A673 (cell line): ENCODE measurements at regions not wholly inside any gene's neighbourhood (a gene's known extent, or its start where the extent isn't known, plus 50 kb on each side); places are given as distances from the start of the nearest gene placed in this dataset.

ENCODE experiments used
- BruUV-seq: library from RNA; stranded (reverse); fragments of 400-500 nt; replicated peaks from 2 replicates; lab custom pipeline; 2021; lab: Mats Ljungman, UMichigan
- CTCF ChIA-PET: fragments of 300-600 bp; sonication (Branson Sonifier 250); formaldehyde crosslinking; loops from one replicate; lab custom pipeline; 2022; ENCODE audit warnings: antibody characterized with exemption; lab: Charles Lee
- POLR2A ChIA-PET: fragments of 300-600 bp; sonication (Branson Sonifier 250); formaldehyde crosslinking; loops from one replicate; lab custom pipeline; 2022; ENCODE audit warnings: antibody characterized with exemption; ENCODE audit not compliant: low non-redundant PET; lab: Charles Lee
- DNase-seq: peaks from one replicate; pipeline ENCODE4 v3.0.0-alpha.2; 2015; ENCODE audit warnings: low spot score
- H3K27ac ChIP-seq: fragments of 200-600 bp; sonication (generic); 2 replicates; pipeline ENCODE4 v1.5.1; 2016; ENCODE audit warnings: mixed run types, low read depth, mild to moderate bottlenecking, mixed read lengths, antibody characterized with exemption, low read length; ENCODE audit not compliant: poor library complexity, severe bottlenecking
- H3K27me3 ChIP-seq: fragments of 200-600 bp; sonication (generic); replicated peaks from 2 replicates; pipeline ENCODE4 v1.6.1; 2017; ENCODE audit warnings: mixed run types, low read depth, mild to moderate bottlenecking, mixed read lengths, antibody characterized with exemption, low read length; ENCODE audit not compliant: insufficient read depth, poor library complexity
- H3K36me3 ChIP-seq: fragments of 200-600 bp; sonication (generic); 2 replicates; pipeline ENCODE4 v1.6.1; 2016; ENCODE audit warnings: mixed run types, mild to moderate bottlenecking, mixed read lengths, antibody characterized with exemption, low read length; ENCODE audit not compliant: insufficient read depth, poor library complexity, severe bottlenecking
- H3K4me1 ChIP-seq: fragments of 200-600 bp; sonication (generic); 2 replicates; pipeline ENCODE4 v1.6.1; 2017; ENCODE audit warnings: mixed run types, mild to moderate bottlenecking, mixed read lengths, antibody characterized with exemption, low read length; ENCODE audit not compliant: insufficient read depth, poor library complexity, severe bottlenecking
- H3K4me3 ChIP-seq: fragments of 200-600 bp; sonication (generic); 2 replicates; pipeline ENCODE4 v1.5.1; 2016; ENCODE audit warnings: low read depth, mixed run types, mild to moderate bottlenecking, mixed read lengths, low read length; ENCODE audit not compliant: poor library complexity, severe bottlenecking
- H3K9me3 ChIP-seq: fragments of 200-600 bp; sonication (generic); 2 replicates; pipeline ENCODE4 v1.6.1; 2016; ENCODE audit warnings: mixed run types, low read depth, mild to moderate bottlenecking, mixed read lengths, antibody characterized with exemption, low read length; ENCODE audit not compliant: poor library complexity, severe bottlenecking
- EZH2 ChIP-seq: fragments of 200-600 bp; sonication (generic); IDR thresholded peaks from 2 replicates; pipeline ENCODE4 v1.6.1; 2017; ENCODE audit warnings: borderline replicate concordance, low read depth, mild to moderate bottlenecking, mixed read lengths, antibody characterized with exemption, low read length; ENCODE audit not compliant: poor library complexity, severe bottlenecking
- intact Hi-C: fragments of 100-400 bp; cut with micrococcal nuclease; formaldehyde crosslinking; loops from one replicate; pipeline ENCODE4 v1.10.0; 2022; ENCODE audit not compliant: unreplicated experiment
- TF ChIP-seq, protein P1 (sequence below): fragments of 300-800, 200-600 bp; sonication (generic); conservative IDR thresholded peaks from 2 replicates; pipeline ENCODE4 v1.5.1; 2017; ENCODE audit warnings: low read depth, mild to moderate bottlenecking, antibody characterized with exemption, low read length, moderate library complexity, mixed read lengths

DNA sequence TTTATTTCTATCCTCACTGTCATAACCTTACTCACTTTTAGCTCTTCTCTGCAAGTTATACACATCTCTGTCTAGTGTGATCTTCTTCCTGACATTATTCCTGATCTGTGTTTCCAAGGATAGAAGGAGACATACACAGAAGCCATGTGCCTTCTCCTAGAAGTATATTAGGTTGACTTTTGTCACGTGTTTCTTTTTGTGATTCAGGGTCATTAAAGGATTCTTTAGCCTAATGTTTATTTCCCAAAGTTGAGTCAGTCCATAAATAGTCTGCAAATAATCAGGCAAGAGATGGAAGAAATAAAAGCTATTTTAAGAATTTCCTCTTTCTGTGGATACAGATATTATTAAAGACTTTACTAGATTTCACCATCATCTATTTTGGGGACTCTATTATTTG lies 214.1 kb upstream of the GOT2 start:
- Histone ChIP-seq H3K27ac (no peak overlapping the region), H3K4me3 (no peak overlapping the region), H3K36me3 (no peaks in the 10 kb centered on the region), H3K4me1 (no peaks in the 10 kb centered on the region), H3K9me3 (no peaks in the 10 kb centered on the region), H3K27me3 (peaks cover 7% of the 10 kb centered on the region)
- TF ChIP-seq EZH2, result no peak
- TF ChIP-seq, protein P1, sequence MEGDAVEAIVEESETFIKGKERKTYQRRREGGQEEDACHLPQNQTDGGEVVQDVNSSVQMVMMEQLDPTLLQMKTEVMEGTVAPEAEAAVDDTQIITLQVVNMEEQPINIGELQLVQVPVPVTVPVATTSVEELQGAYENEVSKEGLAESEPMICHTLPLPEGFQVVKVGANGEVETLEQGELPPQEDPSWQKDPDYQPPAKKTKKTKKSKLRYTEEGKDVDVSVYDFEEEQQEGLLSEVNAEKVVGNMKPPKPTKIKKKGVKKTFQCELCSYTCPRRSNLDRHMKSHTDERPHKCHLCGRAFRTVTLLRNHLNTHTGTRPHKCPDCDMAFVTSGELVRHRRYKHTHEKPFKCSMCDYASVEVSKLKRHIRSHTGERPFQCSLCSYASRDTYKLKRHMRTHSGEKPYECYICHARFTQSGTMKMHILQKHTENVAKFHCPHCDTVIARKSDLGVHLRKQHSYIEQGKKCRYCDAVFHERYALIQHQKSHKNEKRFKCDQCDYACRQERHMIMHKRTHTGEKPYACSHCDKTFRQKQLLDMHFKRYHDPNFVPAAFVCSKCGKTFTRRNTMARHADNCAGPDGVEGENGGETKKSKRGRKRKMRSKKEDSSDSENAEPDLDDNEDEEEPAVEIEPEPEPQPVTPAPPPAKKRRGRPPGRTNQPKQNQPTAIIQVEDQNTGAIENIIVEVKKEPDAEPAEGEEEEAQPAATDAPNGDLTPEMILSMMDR, result no peak
- ChIA-PET POLR2A (no interaction called here), CTCF (no interaction called here)
- no peak for DNase-seq
- intact Hi-C loops, result no loop called here
- no TSS peak for BruUV-seq

DNA sequence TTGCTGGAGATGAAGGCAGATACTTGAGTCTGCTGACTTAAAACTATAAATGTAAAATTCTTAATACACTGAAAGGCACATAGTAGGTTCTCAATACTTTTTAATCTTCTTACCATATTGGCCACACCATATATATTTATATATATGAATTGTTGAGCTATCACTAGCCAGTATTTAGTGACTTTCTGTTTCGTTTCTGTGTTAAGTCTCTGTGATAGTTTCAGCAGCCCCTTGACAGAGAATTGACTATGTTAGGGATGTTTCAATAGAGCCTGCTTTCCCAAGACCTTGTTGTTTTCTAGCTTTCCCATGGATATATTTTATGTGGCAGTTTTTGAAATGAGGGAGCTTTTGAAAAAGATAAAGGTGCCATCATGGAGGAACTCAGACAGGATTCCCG lies 206.5 kb upstream of the GOT2 start:
- Histone ChIP-seq H3K27me3 (peaks cover 26% of the 10 kb centered on the region), H3K4me3 (no peak overlapping the region), H3K4me1 (no peaks in the 10 kb centered on the region), H3K27ac (no peak overlapping the region), H3K36me3 (no peaks in the 10 kb centered on the region), H3K9me3 (no peaks in the 10 kb centered on the region)
- ChIA-PET POLR2A (no interaction called here), CTCF (no interaction called here)
- BruUV-seq, result no TSS peak
- intact Hi-C loops, result no loop called here
- no peak for DNase-seq
- no peak for TF ChIP-seq EZH2
- TF ChIP-seq, protein P1, result no peak

DNA sequence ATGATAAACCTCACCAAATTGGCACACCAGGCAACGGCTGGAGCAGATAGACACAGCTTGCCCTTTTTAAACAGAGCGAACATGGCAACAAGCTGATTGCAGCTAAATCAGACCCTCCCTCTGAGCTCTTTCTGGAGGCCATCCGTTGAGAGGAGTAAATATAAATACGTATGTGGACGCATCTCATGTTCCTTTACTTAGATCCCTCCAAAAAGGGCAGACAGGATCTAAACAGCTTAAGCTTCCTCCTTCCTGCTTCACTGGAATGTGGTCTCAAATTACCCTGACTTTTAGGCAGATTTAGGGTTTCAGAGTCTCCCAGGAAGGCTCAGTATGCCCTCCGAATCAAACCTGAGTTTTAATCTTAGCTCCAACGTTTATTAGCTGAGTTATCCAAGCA lies 204.7 kb upstream of the GOT2 start:
- Histone ChIP-seq H3K27ac (no peak overlapping the region), H3K36me3 (no peaks in the 10 kb centered on the region), H3K27me3 (peaks cover 37% of the 10 kb centered on the region), H3K4me3 (no peak overlapping the region), H3K4me1 (no peaks in the 10 kb centered on the region), H3K9me3 (no peaks in the 10 kb centered on the region)
- no peak for TF ChIP-seq EZH2
- TF ChIP-seq, protein P1, result no peak
- no TSS peak for BruUV-seq
- DNase-seq, result no peak
- ChIA-PET CTCF (no interaction called here), POLR2A (no interaction called here)
- intact Hi-C loops, result no loop called here
